HepG2 (cell line): ENCODE measurements at regions not wholly inside any gene's neighbourhood (a gene's known extent, or its start where the extent isn't known, plus 50 kb on each side); places are given as distances from the start of the nearest gene placed in this dataset.

Experiments used
- ATAC-seq: fragments of 200-7000 bp; cut with Tn5 transposase; 3 replicates; pipeline ENCODE4 v1.9.1; 2020; ENCODE audit warnings: mild to moderate bottlenecking, moderate library complexity
- BruUV-seq: library from RNA; stranded (reverse); fragments of 400-500 nt; replicated peaks from 2 replicates; lab custom pipeline; 2021; lab: Mats Ljungman, UMichigan
- CTCF ChIA-PET: fragments of 300-600 bp; formaldehyde crosslinking; extraction: SDS; loops from one replicate; lab custom pipeline; 2021; ENCODE audit warnings: low total read pairs, inconsistent platforms, low intra/inter-chr PET ratio; lab: Yijun Ruan, JAX
- POLR2A ChIA-PET: fragments of 350-600 bp; sonication (Branson Sonifier 250); formaldehyde crosslinking; loops from one replicate; lab custom pipeline; 2020; ENCODE audit warnings: antibody characterized with exemption, inconsistent platforms; lab: Yijun Ruan, JAX
- DNase-seq: peaks from one replicate; pipeline ENCODE4 v3.0.0-alpha.2; 2015; ENCODE audit warnings: low spot score
- FAIRE-seq: peaks from 3 replicates; lab custom pipeline; 2011; peaks lifted over from hg19 to GRCh38; lab: Jason Lieb, UNC
- H2AFZ ChIP-seq: one replicate; pipeline ENCODE4 v1.6.1; 2011; ENCODE audit warnings: low read length, inconsistent platforms
- H3K27ac ChIP-seq: fragments of 300-600 bp; 3 replicates; pipeline ENCODE4 v1.8.0; 2011; ENCODE audit warnings: mixed run types, mild to moderate bottlenecking, mixed read lengths, low read length, inconsistent platforms; ENCODE audit not compliant: insufficient read depth; ENCODE audit errors: extremely low read length
- H3K27me3 ChIP-seq, 2 experiments: fragments of 200-600 bp in 1 of 2; 2 replicates in 1 of 2; 3 replicates in 1 of 2; pipeline versions ENCODE4 v1.6.0 to v1.8.0; 2011; ENCODE audit warnings: low read length in 2 of 2, mild to moderate bottlenecking in 2 of 2, moderate library complexity in 2 of 2, inconsistent platforms in 1 of 2; ENCODE audit not compliant: insufficient read depth in 2 of 2, control insufficient read depth in 1 of 2
- H3K36me3 ChIP-seq, 2 experiments: fragments of 200-600 bp in 1 of 2; replicated peaks in 1 of 2; 2 replicates in 1 of 2; 3 replicates in 1 of 2; pipeline versions ENCODE4 v1.5.1 to v1.8.0; 2011; ENCODE audit warnings: low read length in 2 of 2, inconsistent platforms in 1 of 2; ENCODE audit not compliant: insufficient read depth in 2 of 2, control insufficient read depth in 1 of 2
- H3K4me1 ChIP-seq: 2 replicates; pipeline ENCODE4 v1.5.1; 2012; ENCODE audit warnings: low read length, inconsistent platforms; ENCODE audit not compliant: insufficient read depth
- H3K4me2 ChIP-seq: 2 replicates; pipeline ENCODE4 v1.6.0; 2011; ENCODE audit warnings: low read depth, low read length, inconsistent platforms
- H3K4me3 ChIP-seq, 3 experiments: fragments of 200-600 bp in 1 of 3; sonication (generic), shearing (Covaris generic) in 1 of 3; replicated peaks in 1 of 3; 2 replicates each; pipeline ENCODE4 v1.5.1; 2011 to 2016; ENCODE audit warnings: low read length in 3 of 3, inconsistent platforms in 2 of 3, low read depth in 2 of 3, mild to moderate bottlenecking in 2 of 3, control low read depth in 1 of 3, mixed read lengths in 1 of 3; ENCODE audit not compliant: insufficient read depth in 1 of 3
- H3K79me2 ChIP-seq: one replicate; pipeline ENCODE4 v1.6.1; 2011; ENCODE audit warnings: low read length, inconsistent platforms; ENCODE audit not compliant: insufficient read depth
- H3K9ac ChIP-seq: 2 replicates; pipeline ENCODE4 v1.6.0; 2011; ENCODE audit warnings: mild to moderate bottlenecking, low read depth, low read length, inconsistent platforms; ENCODE audit not compliant: insufficient read depth
- H3K9me3 ChIP-seq: 2 replicates; pipeline ENCODE4 v1.5.1; 2012; ENCODE audit warnings: mild to moderate bottlenecking, low read length
- H4K20me1 ChIP-seq: 2 replicates; pipeline ENCODE4 v1.6.0; 2011; ENCODE audit warnings: inconsistent platforms, mild to moderate bottlenecking, low read length, moderate library complexity; ENCODE audit not compliant: insufficient read depth
- GABPB1 ChIP-seq: IDR thresholded peaks from 2 replicates; pipeline ENCODE4 v1.6.1; 2016; ENCODE audit warnings: mild to moderate bottlenecking, missing genetic modification reagents, moderate library complexity, missing compliant biosample characterization
- MAFK ChIP-seq, 2 experiments: IDR thresholded peaks in 1 of 2; conservative IDR thresholded peaks in 1 of 2; 2 replicates each; pipeline ENCODE4 v1.6.1; 2011; ENCODE audit warnings: improper control_type of control experiment in 2 of 2, low read length in 2 of 2
- MTERF4 ChIP-seq: sonication (generic); formaldehyde crosslinking; IDR thresholded peaks from 2 replicates; pipeline ENCODE4 v1.8.0; 2023; ENCODE audit warnings: mild to moderate bottlenecking, missing genetic modification reagents
- POLR2A ChIP-seq, 2 experiments: IDR thresholded peaks; 2 replicates each; pipeline ENCODE4 v1.6.1; 2011; ENCODE audit warnings: low read depth in 2 of 2, low read length in 2 of 2, mild to moderate bottlenecking in 1 of 2, moderate library complexity in 1 of 2; ENCODE audit not compliant: insufficient read depth in 1 of 2
- SRSF4 ChIP-seq: fragments of 200-400 bp; formaldehyde crosslinking; IDR thresholded peaks from one replicate; pipeline ENCODE4 v1.6.1; 2018; ENCODE audit warnings: mild to moderate bottlenecking, low read depth, low read length, moderate library complexity; ENCODE audit not compliant: poor library complexity, severe bottlenecking
- ZNF589 ChIP-seq: sonication (generic); formaldehyde crosslinking; conservative IDR thresholded peaks from 2 replicates; pipeline ENCODE4 v1.8.0; 2022; ENCODE audit warnings: mild to moderate bottlenecking, moderate library complexity, missing genetic modification reagents
- ZNF652 ChIP-seq: IDR thresholded peaks from 2 replicates; pipeline ENCODE4 v1.6.1; 2016; ENCODE audit warnings: low read depth, borderline replicate concordance
- ZNF672 ChIP-seq: sonication (generic); formaldehyde crosslinking; IDR thresholded peaks from 2 replicates; pipeline ENCODE4 v1.8.1; 2022; ENCODE audit warnings: missing genetic modification reagents
- ZNF768 ChIP-seq: sonication (generic); formaldehyde crosslinking; IDR thresholded peaks from 2 replicates; pipeline ENCODE4 v1.4.0; 2020; ENCODE audit warnings: missing genetic modification reagents
- ZNF777 ChIP-seq: sonication (generic); formaldehyde crosslinking; IDR thresholded peaks from 2 replicates; pipeline ENCODE4 v1.4.0; 2020; ENCODE audit warnings: missing genetic modification reagents
- WGBS: methylation state at CpG from one replicate; pipeline ENCODE4 v1.1.6; 2017; ENCODE audit warnings: low lambda C conversion rate; 5-methylcytosine and 5-hydroxymethylcytosine counted together
- in situ Hi-C: cut with HindIII; loops from 2 replicates; pipeline ENCODE4 v1.10.0; 2017; ENCODE audit warnings: low pct_unique_long_range_greater_than_20kb; ENCODE audit not compliant: extremely low pct_ligation_motif_present
- intact Hi-C: fragments of 100-400 bp; cut with micrococcal nuclease; formaldehyde crosslinking; loops from one replicate; pipeline ENCODE4 v1.10.0; 2022; ENCODE audit not compliant: unreplicated experiment

- Histone ChIP-seq H3K36me3 (no peaks in the 10 kb centered on the region), H3K4me1 (no peaks in the 10 kb centered on the region), H3K4me3 (no peak overlapping the region; a peak in 1 of 6 replicates), H3K9me3 (no peaks in the 10 kb centered on the region), H3K4me2 (no peak overlapping the region; the same call in 1 of the 2 replicates), H3K9ac (no peak overlapping the region), H3K27me3 (peaks cover 29 to 86% of the 10 kb centered on the region in 2 experiments), H4K20me1 (no peaks in the 10 kb centered on the region), H2AFZ (no peak overlapping the region), H3K27ac (no peak overlapping the region), H3K79me2 (no peaks in the 10 kb centered on the region)
- ATAC-seq (peak; percentile 65), FAIRE-seq (no peak), DNase-seq (no peak)
- TF ChIP-seq POLR2A (IDR thresholded peaks at IDR 0.05; ENCODE audit: insufficient read depth in 1 of 2, low read depth in 2 of 2, low read length in 2 of 2): no peak
- TF ChIP-seq MAFK (conservative IDR thresholded peaks at IDR 0.05 in 1 of 2, IDR thresholded peaks at IDR 0.05 in 1 of 2; ENCODE audit: low read length in 2 of 2): peak in 1 of 2 experiments; percentile 21; a peak in 2 of 4 replicates
- TF ChIP-seq GABPB1 (CRISPR knock-in tag): 0 out of 2 replicates have a peak, but pooled peaks have one; percentile 7
- intact Hi-C loops: no loop called here
- CTCF ChIA-PET: no interaction called here
- POLR2A ChIA-PET: interaction anchor here (1.7 kb wide), 1 partner anchor 18 kb away, joined by 5 read pairs; no protein-coding TSS in a partner anchor
- in situ Hi-C loops: no loop called here
- no TSS peak for BruUV-seq
- WGBS: 25% methylated on average over 23 of the region's 42 CpGs
Measured at GRCh38 chr22:46054091-46055073, 77.4 kb upstream of the WNT7B start.

DNA sequence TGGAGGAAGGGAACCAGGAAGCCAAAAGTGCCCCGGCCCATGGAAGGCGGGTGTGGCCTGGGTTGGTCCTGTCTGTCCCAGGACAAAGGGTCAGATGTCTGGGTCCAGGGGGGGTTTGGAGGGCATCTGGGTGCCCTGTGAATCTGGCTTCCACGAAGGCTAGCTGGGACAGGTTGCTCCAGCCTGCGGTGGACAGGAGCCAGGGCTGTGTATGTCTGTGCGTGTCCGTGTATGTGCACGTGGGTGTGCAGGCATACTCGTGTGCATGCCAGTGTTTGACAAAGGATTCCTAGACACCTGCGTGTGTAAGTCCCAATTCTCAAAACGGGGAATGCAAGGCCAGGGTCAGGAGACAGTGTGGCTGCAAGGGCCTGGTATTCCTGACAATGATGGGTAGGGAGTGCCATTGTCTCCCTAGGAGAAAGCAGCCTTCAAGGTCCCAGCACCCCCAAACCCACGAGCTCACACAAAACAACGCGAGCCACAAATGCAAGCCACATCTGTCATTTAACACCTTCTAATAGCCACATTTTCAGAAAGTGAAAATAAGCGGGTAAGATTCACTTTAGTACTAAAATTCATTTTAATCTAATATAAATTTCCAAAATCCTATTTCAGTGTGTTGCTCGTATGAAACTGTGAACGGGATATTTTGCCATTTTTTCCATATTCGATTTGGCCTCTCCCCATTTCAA, 78.4 kb upstream of the WNT7B start:
- no peak for ATAC-seq
- Histone ChIP-seq H2AFZ (no peak overlapping the region), H3K4me1 (no peaks in the 10 kb centered on the region), H3K27me3 (peaks cover 26 to 85% of the 10 kb centered on the region in 2 experiments), H4K20me1 (no peaks in the 10 kb centered on the region), H3K79me2 (no peaks in the 10 kb centered on the region), H3K9me3 (no peaks in the 10 kb centered on the region), H3K36me3 (no peaks in the 10 kb centered on the region), H3K9ac (no peak overlapping the region), H3K27ac (no peak overlapping the region), H3K4me3 (no peak overlapping the region), H3K4me2 (no peak overlapping the region)
- intact Hi-C loops (no loop called here), in situ Hi-C loops (no loop called here)
- TF ChIP-seq ZNF652 (CRISPR knock-in tag) (no peak), ZNF589 (CRISPR knock-in tag) (no peak), ZNF672 (CRISPR knock-in tag) (no peak), ZNF777 (CRISPR knock-in tag) (no peak), ZNF768 (CRISPR knock-in tag) (no peak), SRSF4 (no peak), MTERF4 (no peak)
- no peak for FAIRE-seq
- POLR2A ChIA-PET: no interaction called here
- DNase-seq: no peak
- 38% methylated on average over 16 of the region's 17 CpGs for WGBS
- no TSS peak for BruUV-seq
- CTCF ChIA-PET: no interaction called here
